AG09309 (cell line): ENCODE measurements at regions not wholly inside any gene's neighbourhood (a gene's known extent, or its start where the extent isn't known, plus 50 kb on each side); places are given as distances from the start of the nearest gene placed in this dataset.

Experiments
- DNase-seq: peaks from one replicate; pipeline ENCODE4 v3.0.0-alpha.2; 2010; ENCODE audit warnings: low read depth
- H3K4me3 ChIP-seq: 2 replicates; pipeline ENCODE4 v1.5.1; 2011; ENCODE audit warnings: mild to moderate bottlenecking, low read depth, low read length, moderate library complexity; ENCODE audit not compliant: control insufficient read depth
- TF ChIP-seq, protein P1 (sequence below): IDR thresholded peaks from 2 replicates; pipeline ENCODE4 v1.5.1; 2011; ENCODE audit warnings: mild to moderate bottlenecking, low read depth, low read length, inconsistent platforms; ENCODE audit not compliant: insufficient read depth, control insufficient read depth; ENCODE audit errors: missing control alignments

DNA sequence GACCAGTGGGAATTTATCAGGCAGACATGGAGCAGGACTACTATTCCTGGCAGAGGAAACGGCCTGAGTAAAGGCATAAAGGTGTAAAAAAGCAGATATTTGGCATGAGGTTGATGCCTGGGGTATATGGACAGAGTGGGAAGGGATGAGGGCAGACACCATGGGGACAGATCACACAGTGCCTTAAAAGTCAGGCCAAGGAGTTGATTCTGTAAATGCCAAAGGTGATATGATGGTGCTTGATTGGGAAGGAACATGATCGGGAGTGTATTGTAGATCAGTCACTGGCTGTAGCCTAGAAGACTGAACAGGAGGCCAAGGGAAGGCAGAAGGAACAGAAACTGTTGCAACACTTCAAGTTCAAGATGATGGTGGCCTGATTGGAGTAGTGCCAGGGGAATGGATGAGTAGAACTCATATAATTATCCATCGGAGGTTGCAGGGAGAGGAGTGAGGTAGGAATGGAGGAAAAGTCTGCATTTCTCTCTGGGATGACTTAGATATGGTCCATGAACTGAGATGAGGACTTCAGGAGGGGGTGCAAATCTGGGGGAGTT, 594.3 kb upstream of the KLF4 start:
- DNase-seq, result no peak
- H3K4me3 ChIP-seq, result no peak overlapping the region
- TF ChIP-seq, protein P1, sequence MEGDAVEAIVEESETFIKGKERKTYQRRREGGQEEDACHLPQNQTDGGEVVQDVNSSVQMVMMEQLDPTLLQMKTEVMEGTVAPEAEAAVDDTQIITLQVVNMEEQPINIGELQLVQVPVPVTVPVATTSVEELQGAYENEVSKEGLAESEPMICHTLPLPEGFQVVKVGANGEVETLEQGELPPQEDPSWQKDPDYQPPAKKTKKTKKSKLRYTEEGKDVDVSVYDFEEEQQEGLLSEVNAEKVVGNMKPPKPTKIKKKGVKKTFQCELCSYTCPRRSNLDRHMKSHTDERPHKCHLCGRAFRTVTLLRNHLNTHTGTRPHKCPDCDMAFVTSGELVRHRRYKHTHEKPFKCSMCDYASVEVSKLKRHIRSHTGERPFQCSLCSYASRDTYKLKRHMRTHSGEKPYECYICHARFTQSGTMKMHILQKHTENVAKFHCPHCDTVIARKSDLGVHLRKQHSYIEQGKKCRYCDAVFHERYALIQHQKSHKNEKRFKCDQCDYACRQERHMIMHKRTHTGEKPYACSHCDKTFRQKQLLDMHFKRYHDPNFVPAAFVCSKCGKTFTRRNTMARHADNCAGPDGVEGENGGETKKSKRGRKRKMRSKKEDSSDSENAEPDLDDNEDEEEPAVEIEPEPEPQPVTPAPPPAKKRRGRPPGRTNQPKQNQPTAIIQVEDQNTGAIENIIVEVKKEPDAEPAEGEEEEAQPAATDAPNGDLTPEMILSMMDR, result no peak

DNA sequence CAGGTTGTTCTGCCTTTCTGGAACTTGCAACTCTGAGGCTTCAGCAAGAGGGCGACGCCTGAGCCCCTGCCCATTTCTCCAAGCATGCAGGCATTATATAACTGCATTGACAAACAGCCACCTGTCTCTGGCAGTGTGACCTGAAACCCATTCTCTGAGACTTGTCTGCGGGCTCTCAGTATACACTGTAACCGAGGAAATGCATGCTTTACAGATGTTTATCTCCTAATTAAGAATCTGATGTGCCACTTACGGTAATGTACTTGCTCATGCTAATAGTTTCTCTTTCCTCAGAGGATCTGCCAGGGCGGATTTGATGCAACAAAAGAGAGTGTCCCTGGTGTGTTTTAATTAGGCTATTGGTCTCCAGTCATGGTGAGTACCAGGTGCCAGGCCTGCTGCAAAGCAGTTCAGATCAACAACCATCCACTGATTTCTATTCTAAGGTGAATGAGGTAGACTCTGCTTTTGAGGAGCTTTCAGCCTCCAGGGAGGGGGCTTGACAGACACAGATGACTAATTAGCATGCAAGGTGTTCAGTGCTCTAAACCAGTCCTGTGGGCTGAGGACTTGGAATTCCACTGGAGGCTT, 593.7 kb upstream of the KLF4 start:
- DNase-seq, result no peak
- H3K4me3 ChIP-seq, result no peak overlapping the region
- TF ChIP-seq, protein P1, result no peak

DNA sequence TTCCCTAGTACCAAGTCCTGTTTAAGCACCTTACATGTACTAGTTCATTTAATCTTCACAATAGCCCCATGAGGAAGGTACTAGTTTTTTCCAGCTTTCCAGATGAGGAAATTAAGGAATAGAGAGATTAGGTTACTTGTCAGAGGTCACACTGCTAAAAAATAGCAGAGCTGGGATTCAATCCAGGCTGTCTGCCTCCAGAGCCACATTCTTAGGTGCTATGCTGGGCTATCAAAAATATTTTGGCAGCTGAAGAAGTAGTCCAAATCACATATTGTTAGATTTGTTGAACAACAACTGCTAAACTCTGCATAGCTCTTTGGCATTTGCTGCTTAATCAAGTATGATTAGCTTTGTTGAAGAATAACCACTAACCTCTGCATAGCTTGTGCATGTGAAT, 591.5 kb upstream of the KLF4 start:
- TF ChIP-seq, protein P1, result no peak
- DNase-seq, result no peak
- no peak overlapping the region for H3K4me3 ChIP-seq

DNA sequence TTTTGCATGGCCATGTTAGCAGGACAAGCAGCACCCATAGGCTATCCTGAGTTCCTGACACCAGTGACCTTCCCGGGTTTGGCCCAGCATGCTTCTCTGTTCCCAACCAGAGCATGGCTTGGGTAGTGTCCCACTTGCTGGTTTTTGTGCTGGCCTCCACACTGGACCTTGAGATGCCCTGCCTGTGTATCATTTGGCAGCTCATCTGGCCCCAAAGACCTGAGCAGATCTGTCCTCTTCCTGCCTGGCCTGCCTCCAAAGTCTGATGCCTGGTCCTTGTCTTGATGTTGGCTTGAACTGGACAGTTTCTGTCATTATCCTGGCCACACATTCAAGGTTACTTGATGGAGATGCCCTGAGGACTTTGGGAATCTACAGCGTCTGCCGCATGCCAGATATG, 590.7 kb upstream of the KLF4 start:
- TF ChIP-seq, protein P1, result no peak

DNA sequence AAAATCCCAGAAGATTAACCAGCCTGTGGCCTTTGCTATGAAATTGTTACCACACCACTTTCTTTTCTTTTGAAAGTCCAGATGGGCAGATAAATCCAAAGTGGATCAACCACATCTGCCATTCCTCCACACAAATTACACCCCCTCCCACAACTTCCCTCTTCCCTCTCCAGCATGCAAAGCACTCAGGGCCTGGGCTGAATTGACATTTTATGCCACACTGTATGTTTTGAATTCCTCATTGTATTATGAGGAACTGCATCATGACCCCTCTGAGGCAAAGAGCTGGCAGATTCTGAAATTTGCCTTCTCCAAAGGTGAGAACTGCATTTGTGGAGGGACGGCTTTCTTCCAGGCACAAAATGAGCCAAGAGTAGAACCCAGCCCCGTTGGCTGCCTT, 589.2 kb upstream of the KLF4 start:
- H3K4me3 ChIP-seq, result no peak overlapping the region
- no peak for DNase-seq
- TF ChIP-seq, protein P1, result no peak

More for the DNA sequence above, 590.7 kb upstream of the KLF4 start:
- DNase-seq, result no peak
- no peak overlapping the region for H3K4me3 ChIP-seq

DNA sequence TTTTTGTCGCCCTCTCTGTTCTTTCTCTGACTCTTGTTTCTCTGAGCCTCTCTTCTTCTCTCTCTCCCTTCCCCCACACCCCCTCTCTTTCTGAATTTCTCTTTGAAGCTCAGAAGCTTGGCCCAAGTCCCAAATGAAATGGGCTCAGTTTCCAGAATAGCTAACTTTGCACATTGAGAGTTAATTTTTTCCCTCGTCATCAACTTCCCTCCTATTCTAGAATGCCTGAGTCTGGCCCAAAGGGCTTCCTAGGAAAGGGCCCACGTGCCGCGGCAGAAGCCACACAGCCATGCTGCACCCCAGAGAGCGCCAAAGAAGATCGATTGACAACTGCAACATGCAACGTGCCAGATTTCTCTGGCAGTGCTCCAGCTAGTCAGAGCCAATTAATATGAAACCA, 588.8 kb upstream of the KLF4 start:
- TF ChIP-seq, protein P1, result no peak
- H3K4me3 ChIP-seq, result no peak overlapping the region
- no peak for DNase-seq
